SU-DHL-6 (cell line): ENCODE measurements at regions not wholly inside any gene's neighbourhood (a gene's known extent, or its start where the extent isn't known, plus 50 kb on each side); places are given as distances from the start of the nearest gene placed in this dataset.

Experiments used
- H2AFZ ChIP-seq: fragments of 200-600 bp; sonication (generic); 2 replicates; pipeline ENCODE4 v1.6.1; 2014; ENCODE audit warnings: low read depth, mild to moderate bottlenecking, moderate library complexity, mixed read lengths, antibody characterized with exemption, low read length; ENCODE audit not compliant: severe bottlenecking
- H3F3A ChIP-seq: fragments of 200-600 bp; shearing (Covaris generic); 2 replicates; pipeline ENCODE4 v1.6.0; 2016; ENCODE audit warnings: antibody characterized with exemption, mild to moderate bottlenecking; ENCODE audit not compliant: insufficient read depth
- H3K27ac ChIP-seq: fragments of 200-600 bp; sonication (generic); 2 replicates; pipeline ENCODE4 v1.5.1; 2016; ENCODE audit warnings: low read depth, mild to moderate bottlenecking, low read length, moderate library complexity, mixed read lengths
- H3K27me3 ChIP-seq: fragments of 200-600 bp; sonication (generic), shearing (Covaris generic); 2 replicates; pipeline ENCODE4 v1.6.0; 2014; ENCODE audit warnings: mild to moderate bottlenecking, low read length
- H3K36me3 ChIP-seq: fragments of 200-600 bp; sonication (generic); 2 replicates; pipeline ENCODE4 v1.6.1; 2014; ENCODE audit warnings: mild to moderate bottlenecking, low read length, mixed read lengths
- H3K4me2 ChIP-seq: fragments of 300-600, 200-600 bp; shearing (Covaris generic), sonication (generic); 2 replicates; pipeline ENCODE4 v1.6.0; 2014; ENCODE audit warnings: low read length, low read depth, mild to moderate bottlenecking; ENCODE audit not compliant: poor library complexity, severe bottlenecking
- H3K4me3 ChIP-seq: fragments of 200-600 bp; sonication (generic); 2 replicates; pipeline ENCODE4 v1.5.1; 2014; ENCODE audit warnings: antibody characterized with exemption, low read length, mild to moderate bottlenecking, mixed read lengths; ENCODE audit not compliant: insufficient read depth, poor library complexity, severe bottlenecking
- H3K79me2 ChIP-seq: fragments of 200-600 bp; sonication (generic); 2 replicates; pipeline ENCODE4 v1.6.1; 2014; ENCODE audit warnings: mild to moderate bottlenecking, low read length, moderate library complexity; ENCODE audit not compliant: insufficient read depth
- H3K9ac ChIP-seq: fragments of 200-600 bp; sonication (generic); 2 replicates; pipeline ENCODE4 v1.7.0; 2014; ENCODE audit warnings: mild to moderate bottlenecking, low read length
- H3K9me2 ChIP-seq: fragments of 200-600 bp; sonication (generic); replicated peaks from 2 replicates; pipeline ENCODE4 v1.6.1; 2014; ENCODE audit warnings: low read length; ENCODE audit not compliant: insufficient read depth
- H3K9me3 ChIP-seq: fragments of 200-600 bp; sonication (generic); 2 replicates; pipeline ENCODE4 v1.6.1; 2014; ENCODE audit warnings: low read length, mixed read lengths; ENCODE audit not compliant: insufficient read depth
- H4K20me1 ChIP-seq: fragments of 200-600 bp; sonication (generic); 2 replicates; pipeline ENCODE4 v1.6.1; 2014; ENCODE audit warnings: low read depth, mild to moderate bottlenecking, antibody characterized with exemption, low read length, moderate library complexity, mixed read lengths
- EZH2phosphoT487 ChIP-seq: fragments of 200-600 bp; sonication (generic), shearing (Covaris generic); conservative IDR thresholded peaks from 2 replicates; pipeline ENCODE4 v1.6.1; 2018; ENCODE audit warnings: mild to moderate bottlenecking, antibody characterized with exemption, low read length, moderate library complexity, mixed read lengths
- TF ChIP-seq, protein P1 (sequence below): fragments of 200-600 bp; sonication (generic); IDR thresholded peaks from one replicate; pipeline ENCODE4 v1.5.1; 2017; ENCODE audit warnings: antibody characterized with exemption, mild to moderate bottlenecking, low read length, moderate library complexity; ENCODE audit not compliant: insufficient read depth, poor library complexity, severe bottlenecking

DNA sequence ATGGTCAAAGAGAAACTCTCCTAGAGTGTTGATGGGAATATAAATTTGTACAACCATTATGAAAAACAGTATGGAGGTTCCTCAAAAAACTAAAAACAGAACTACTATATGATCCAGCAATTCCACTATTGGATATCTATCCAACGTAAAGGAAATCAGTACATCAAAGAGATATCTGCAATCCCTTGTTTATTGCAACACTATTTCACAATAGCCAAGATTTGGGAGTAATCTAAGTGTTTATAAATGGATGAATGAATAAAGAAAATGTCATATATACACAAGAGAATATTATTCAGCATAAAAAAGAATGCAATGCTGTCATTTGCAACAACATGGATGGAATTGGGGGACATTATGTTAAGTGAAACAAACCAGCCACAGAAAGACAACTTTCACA lies 1118.1 kb upstream of the PRKX start:
- Histone ChIP-seq H3K27me3 (no peaks in the 10 kb centered on the region), H3K27ac (no peak overlapping the region), H3K79me2 (no peaks in the 10 kb centered on the region), H3K4me3 (no peak overlapping the region), H3K9ac (no peak overlapping the region), H3K4me2 (no peak overlapping the region), H3K36me3 (no peaks in the 10 kb centered on the region), H3K9me3 (no peaks in the 10 kb centered on the region), H2AFZ (no peak overlapping the region), H4K20me1 (no peaks in the 10 kb centered on the region), H3F3A (no peaks in the 10 kb centered on the region), H3K9me2 (no peaks in the 10 kb centered on the region)
- TF ChIP-seq EZH2phosphoT487: no peak
- TF ChIP-seq, protein P1, sequence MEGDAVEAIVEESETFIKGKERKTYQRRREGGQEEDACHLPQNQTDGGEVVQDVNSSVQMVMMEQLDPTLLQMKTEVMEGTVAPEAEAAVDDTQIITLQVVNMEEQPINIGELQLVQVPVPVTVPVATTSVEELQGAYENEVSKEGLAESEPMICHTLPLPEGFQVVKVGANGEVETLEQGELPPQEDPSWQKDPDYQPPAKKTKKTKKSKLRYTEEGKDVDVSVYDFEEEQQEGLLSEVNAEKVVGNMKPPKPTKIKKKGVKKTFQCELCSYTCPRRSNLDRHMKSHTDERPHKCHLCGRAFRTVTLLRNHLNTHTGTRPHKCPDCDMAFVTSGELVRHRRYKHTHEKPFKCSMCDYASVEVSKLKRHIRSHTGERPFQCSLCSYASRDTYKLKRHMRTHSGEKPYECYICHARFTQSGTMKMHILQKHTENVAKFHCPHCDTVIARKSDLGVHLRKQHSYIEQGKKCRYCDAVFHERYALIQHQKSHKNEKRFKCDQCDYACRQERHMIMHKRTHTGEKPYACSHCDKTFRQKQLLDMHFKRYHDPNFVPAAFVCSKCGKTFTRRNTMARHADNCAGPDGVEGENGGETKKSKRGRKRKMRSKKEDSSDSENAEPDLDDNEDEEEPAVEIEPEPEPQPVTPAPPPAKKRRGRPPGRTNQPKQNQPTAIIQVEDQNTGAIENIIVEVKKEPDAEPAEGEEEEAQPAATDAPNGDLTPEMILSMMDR: no peak

DNA sequence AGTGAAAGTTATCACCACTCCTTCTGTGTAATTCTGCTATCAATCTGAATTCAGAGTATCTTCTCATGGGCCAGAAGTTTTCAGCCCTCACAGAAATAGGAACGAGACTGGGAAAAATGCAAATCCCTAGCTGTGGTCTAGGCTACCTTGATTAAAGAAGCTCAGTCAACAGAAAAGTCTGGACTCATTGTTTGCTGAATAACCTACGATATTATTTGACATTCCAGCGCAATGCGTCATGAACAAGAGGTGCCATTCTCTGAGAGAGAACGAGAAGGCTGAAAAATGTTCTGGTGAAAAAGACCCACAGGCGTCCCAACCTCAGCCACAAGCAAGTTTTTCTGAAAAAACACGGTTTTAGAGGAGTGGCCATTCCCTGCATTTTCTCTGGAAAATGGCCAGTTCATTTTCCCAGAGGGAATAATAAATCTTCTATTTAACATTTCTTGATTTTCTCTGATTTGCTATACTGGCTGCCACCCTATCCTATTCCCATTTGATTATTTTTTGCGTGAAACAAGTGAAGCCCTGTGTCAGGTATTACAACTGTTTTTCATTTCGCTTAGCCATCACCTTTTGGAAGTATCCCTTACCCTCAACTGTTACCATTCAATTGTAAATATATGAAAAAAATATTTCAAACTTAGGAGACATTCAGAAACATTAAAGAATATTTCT lies 1117.6 kb upstream of the PRKX start:
- Histone ChIP-seq H3K27me3 (no peaks in the 10 kb centered on the region), H3K4me3 (no peak overlapping the region), H3K27ac (no peak overlapping the region), H3K9me3 (no peaks in the 10 kb centered on the region), H4K20me1 (no peaks in the 10 kb centered on the region), H3K36me3 (no peaks in the 10 kb centered on the region), H3K9me2 (no peaks in the 10 kb centered on the region), H3K9ac (no peak overlapping the region), H3K79me2 (no peaks in the 10 kb centered on the region), H2AFZ (no peak overlapping the region), H3F3A (no peaks in the 10 kb centered on the region), H3K4me2 (no peak overlapping the region)
- TF ChIP-seq, protein P1: no peak
- TF ChIP-seq EZH2phosphoT487: no peak

DNA sequence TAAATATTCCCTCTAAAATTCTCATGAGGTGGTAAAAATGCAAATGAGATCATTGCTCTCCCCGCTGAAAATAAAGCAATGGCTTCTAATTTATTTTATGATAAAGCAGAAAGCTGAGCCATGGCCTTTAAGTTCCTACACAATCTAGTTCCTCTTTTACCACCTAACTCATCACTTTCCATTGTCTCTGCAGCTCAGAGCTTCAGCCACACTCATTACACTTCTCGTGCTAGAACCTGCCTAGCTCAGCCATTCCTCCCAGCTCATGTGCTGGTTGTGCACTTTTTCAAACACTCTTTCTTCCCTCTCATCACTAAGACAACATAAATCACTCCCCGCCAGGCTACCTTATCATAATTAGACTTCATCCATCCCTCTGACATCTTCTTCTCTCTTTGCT lies 1112.1 kb upstream of the PRKX start:
- TF ChIP-seq EZH2phosphoT487: no peak
- TF ChIP-seq, protein P1: no peak
- Histone ChIP-seq H3K9me2 (no peaks in the 10 kb centered on the region), H3K79me2 (no peaks in the 10 kb centered on the region), H4K20me1 (no peaks in the 10 kb centered on the region), H3K4me3 (no peak overlapping the region), H3K27ac (no peak overlapping the region), H3F3A (no peaks in the 10 kb centered on the region), H3K9me3 (no peaks in the 10 kb centered on the region), H3K9ac (no peak overlapping the region), H3K36me3 (no peaks in the 10 kb centered on the region), H2AFZ (no peak overlapping the region), H3K4me2 (no peak overlapping the region), H3K27me3 (no peaks in the 10 kb centered on the region)
